ENCODE measurements at regions not wholly inside any gene's neighbourhood (a gene's known extent, or its start where the extent isn't known, plus 50 kb on each side); places are given as distances from the start of the nearest gene placed in this dataset.

DNA sequence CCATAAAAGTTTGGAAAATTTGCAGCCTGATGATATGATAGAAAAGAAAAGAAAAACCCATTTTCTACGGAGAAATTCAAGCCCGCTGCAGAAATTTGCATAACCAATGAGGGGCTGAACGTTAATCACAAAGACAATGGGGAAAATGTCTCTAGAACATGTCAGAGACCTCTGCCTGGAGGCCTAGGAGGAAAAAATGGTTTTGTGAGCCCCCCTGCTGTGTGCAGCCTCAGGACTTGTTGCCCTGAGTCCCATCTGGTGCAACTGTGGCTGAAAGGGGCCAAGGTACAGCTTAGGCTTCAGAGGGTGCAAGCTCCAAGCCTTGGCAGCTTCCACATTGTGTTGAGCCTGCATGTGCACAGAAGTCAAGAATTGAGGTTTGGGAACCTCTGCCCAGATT lies 1267.4 kb upstream of the GOT2 start:
- H3K4me3 ChIP-seq (ENCODE audit: low read length) = no peak overlapping the region
- TF ChIP-seq, protein P1, sequence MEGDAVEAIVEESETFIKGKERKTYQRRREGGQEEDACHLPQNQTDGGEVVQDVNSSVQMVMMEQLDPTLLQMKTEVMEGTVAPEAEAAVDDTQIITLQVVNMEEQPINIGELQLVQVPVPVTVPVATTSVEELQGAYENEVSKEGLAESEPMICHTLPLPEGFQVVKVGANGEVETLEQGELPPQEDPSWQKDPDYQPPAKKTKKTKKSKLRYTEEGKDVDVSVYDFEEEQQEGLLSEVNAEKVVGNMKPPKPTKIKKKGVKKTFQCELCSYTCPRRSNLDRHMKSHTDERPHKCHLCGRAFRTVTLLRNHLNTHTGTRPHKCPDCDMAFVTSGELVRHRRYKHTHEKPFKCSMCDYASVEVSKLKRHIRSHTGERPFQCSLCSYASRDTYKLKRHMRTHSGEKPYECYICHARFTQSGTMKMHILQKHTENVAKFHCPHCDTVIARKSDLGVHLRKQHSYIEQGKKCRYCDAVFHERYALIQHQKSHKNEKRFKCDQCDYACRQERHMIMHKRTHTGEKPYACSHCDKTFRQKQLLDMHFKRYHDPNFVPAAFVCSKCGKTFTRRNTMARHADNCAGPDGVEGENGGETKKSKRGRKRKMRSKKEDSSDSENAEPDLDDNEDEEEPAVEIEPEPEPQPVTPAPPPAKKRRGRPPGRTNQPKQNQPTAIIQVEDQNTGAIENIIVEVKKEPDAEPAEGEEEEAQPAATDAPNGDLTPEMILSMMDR (conservative IDR thresholded peaks at IDR 0.05; ENCODE audit: low read depth, low read length) = no peak
- DNase-seq (ENCODE audit: low read depth) = no peak

DNA sequence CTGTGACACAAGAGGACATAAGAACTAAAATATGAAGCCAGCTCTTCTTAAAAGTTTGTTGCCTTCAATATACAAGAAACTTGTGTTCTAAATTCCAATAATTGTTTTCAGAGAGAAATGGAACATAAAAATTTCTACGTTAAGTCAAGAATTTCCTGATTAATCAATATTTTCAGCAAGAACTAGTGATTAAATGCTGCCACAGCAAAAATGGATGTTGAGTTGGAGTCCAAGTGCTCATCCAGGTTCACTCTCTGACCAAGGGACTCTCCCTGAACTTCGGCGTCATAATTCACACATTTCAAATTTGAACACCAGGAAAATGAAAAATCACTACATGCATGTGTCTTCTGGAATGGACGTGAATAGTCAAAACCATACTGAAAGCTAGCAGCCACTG lies 1263.6 kb upstream of the GOT2 start:
- TF ChIP-seq, protein P1 (conservative IDR thresholded peaks at IDR 0.05; ENCODE audit: low read depth, low read length) = no peak
- H3K4me3 ChIP-seq (ENCODE audit: low read length) = no peak overlapping the region
- no peak for DNase-seq (ENCODE audit: low read depth)

DNA sequence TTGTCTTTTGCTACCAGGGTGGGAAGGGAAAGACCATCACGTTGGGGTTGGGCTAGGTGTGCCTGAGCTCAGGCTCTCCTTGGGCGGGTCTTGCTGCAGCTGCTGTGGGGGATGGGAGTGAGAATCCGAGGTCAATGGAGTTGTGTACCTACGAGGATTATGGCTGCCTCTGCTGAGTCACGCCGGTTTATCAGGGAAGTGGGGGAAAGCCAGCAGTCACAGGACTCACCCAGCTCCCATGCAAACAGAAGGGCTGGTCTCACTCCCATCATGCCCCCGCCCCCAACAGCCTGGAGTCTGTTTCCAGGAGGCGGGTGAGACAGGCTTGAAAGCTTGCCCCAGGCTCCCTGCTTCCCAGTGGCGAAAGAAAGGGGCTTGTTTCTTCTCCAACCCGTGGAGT lies 1259.0 kb upstream of the GOT2 start:
- TF ChIP-seq, protein P1 (conservative IDR thresholded peaks at IDR 0.05; ENCODE audit: low read depth, low read length) = no peak
- no peak overlapping the region for H3K4me3 ChIP-seq (ENCODE audit: low read length)
- DNase-seq (ENCODE audit: low read depth) = peak; percentile 17

DNA sequence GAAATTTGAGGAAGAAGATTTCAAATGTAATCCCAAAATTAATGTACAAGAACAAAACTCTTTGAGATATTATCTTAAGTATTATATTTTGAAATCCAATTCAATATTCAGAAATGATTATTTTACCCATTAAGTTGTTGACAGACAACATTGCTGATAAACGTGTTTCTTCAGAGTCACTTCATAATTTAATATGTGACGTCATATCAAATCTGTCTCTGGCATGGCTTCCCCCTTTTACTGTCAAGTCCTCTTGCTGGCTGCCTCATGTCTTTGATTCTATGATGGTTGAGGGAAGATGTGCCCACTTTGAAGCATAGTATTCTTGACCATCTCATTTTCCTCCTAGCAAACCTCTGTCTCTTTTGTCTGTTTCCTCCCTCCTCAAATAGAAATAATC lies 1257.1 kb upstream of the GOT2 start:
- no peak overlapping the region for H3K4me3 ChIP-seq (ENCODE audit: low read length)
- TF ChIP-seq, protein P1 (conservative IDR thresholded peaks at IDR 0.05; ENCODE audit: low read depth, low read length) = no peak
- DNase-seq (ENCODE audit: low read depth) = no peak

DNA sequence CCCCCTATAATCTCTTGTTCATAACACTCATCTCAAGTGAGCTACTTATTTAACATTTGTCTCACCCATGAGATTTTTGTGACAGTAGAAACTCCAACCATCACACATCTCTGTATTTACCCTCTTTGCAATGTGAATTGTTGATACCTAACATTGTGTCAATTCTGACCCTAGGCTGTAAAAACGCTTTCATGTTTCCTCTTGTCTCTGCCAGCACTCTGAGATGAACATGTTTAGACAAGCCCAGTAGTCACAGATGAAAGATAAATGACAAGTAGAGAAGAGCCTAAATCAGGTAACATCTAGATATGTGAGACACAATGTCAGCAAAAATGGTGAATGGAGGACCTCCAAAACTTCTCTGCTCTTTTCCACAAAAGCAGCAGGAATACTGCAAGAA lies 1254.5 kb upstream of the GOT2 start:
- no peak for DNase-seq (ENCODE audit: low read depth)
- H3K4me3 ChIP-seq (ENCODE audit: low read length) = no peak overlapping the region
- TF ChIP-seq, protein P1 (conservative IDR thresholded peaks at IDR 0.05; ENCODE audit: low read depth, low read length) = no peak

DNA sequence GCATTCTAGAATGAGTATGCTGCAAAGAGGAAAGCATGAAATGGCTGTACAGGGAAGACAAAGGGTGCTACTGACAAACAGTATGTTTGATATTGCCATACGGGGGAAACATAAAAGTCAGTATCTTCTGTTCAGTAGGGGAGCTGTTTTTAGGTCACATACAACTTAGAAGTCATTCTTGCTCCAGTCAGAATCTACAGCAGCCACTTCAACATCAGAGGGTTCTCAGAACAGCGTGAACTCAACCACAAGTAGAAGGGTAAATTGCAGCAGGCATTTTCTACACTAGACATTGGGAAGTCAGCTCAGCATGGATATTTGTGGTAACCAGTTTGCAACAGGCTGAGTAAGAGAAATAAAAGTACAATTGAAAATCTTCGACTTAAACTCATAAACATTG lies 1241.8 kb upstream of the GOT2 start:
- TF ChIP-seq, protein P1 (conservative IDR thresholded peaks at IDR 0.05; ENCODE audit: low read depth, low read length) = no peak
- no peak overlapping the region for H3K4me3 ChIP-seq (ENCODE audit: low read length)
- DNase-seq (ENCODE audit: low read depth) = no peak

DNA sequence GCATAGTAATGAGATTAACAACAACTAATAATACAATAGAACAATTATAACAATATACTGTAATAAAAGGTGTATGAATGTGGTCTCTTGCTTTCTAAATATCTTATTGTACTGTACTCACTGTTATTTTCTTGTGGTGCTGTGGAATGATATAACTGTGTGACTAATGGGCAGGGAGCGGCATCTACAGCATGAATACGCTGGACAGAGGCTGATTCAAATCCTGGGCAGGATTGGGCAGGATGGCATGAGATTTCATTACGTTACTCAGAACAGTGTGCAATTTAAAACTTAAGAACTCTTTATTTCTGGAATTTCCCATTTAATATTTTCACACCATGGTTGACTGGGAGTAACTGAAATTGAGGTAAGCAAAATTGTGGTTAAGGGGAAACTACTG lies 1239.8 kb upstream of the GOT2 start:
- no peak overlapping the region for H3K4me3 ChIP-seq (ENCODE audit: low read length)
- DNase-seq (ENCODE audit: low read depth) = no peak
- TF ChIP-seq, protein P1 (conservative IDR thresholded peaks at IDR 0.05; ENCODE audit: low read depth, low read length) = no peak
